ENCODE measurements at regions not wholly inside any gene's neighbourhood (a gene's known extent, or its start where the extent isn't known, plus 50 kb on each side); places are given as distances from the start of the nearest gene placed in this dataset.

GRCh38 chr15:87591042-87591441, 665.5 kb downstream of the NTRK3 start:
- Mint-ChIP-seq H3K36me3 (ENCODE audit: insufficient read depth) (no peaks in the 10 kb centered on the region), H3K9me3 (peaks cover 0 to 2% of the 10 kb centered on the region in 2 donors), H3K4me1 (ENCODE audit: low read depth in 2 of 2) (no peaks in the 10 kb centered on the region), H3K27ac (no peak overlapping the region), H3K27me3 (no peaks in the 10 kb centered on the region), H3K4me3 (no peak overlapping the region)
- ATAC-seq (replicated peaks), result no peak
- DNase-seq, result no peak

- DNase-seq (no peak), ATAC-seq (replicated peaks) (no peak)
- Mint-ChIP-seq H3K4me3 (no peak overlapping the region), H3K9me3 (peaks cover 0 to 4% of the 10 kb centered on the region in 2 donors), H3K4me1 (ENCODE audit: low read depth in 2 of 2) (no peaks in the 10 kb centered on the region), H3K27ac (no peak overlapping the region), H3K36me3 (ENCODE audit: insufficient read depth) (no peaks in the 10 kb centered on the region), H3K27me3 (no peaks in the 10 kb centered on the region)
These were observed 667.4 kb downstream of the NTRK3 start for GRCh38 chr15:87589134-87589533.

- H3K27ac Mint-ChIP-seq, result no peak overlapping the region
- no peak overlapping the region for H3K4me3 Mint-ChIP-seq
- no peaks in the 10 kb centered on the region for H3K4me1 Mint-ChIP-seq (ENCODE audit: low read depth in 2 of 2)
- peaks cover 0 to 2% of the 10 kb centered on the region in 2 donors for H3K9me3 Mint-ChIP-seq
- H3K27me3 Mint-ChIP-seq, result no peaks in the 10 kb centered on the region
- H3K36me3 Mint-ChIP-seq (ENCODE audit: insufficient read depth), result no peaks in the 10 kb centered on the region
- ATAC-seq (replicated peaks) (no peak), DNase-seq (no peak)
These were observed 674.4 kb downstream of the NTRK3 start for GRCh38 chr15:87582169-87582568.

- DNase-seq (no peak), ATAC-seq (replicated peaks) (no peak)
- no peak overlapping the region for H3K27ac Mint-ChIP-seq
- no peak overlapping the region for H3K4me3 Mint-ChIP-seq
- no peaks in the 10 kb centered on the region for H3K9me3 Mint-ChIP-seq
- no peaks in the 10 kb centered on the region for H3K4me1 Mint-ChIP-seq (ENCODE audit: low read depth in 2 of 2)
- H3K36me3 Mint-ChIP-seq (ENCODE audit: insufficient read depth), result no peaks in the 10 kb centered on the region
- no peaks in the 10 kb centered on the region for H3K27me3 Mint-ChIP-seq
These were observed 677.0 kb downstream of the NTRK3 start for GRCh38 chr15:87579537-87579936.

- no peak for DNase-seq
- Mint-ChIP-seq H3K27ac (no peak overlapping the region), H3K4me1 (ENCODE audit: low read depth in 2 of 2) (no peaks in the 10 kb centered on the region), H3K4me3 (no peak overlapping the region), H3K36me3 (ENCODE audit: insufficient read depth) (no peaks in the 10 kb centered on the region), H3K27me3 (no peaks in the 10 kb centered on the region), H3K9me3 (no peaks in the 10 kb centered on the region)
- ATAC-seq (replicated peaks), result no peak
These were observed 677.8 kb downstream of the NTRK3 start for GRCh38 chr15:87578776-87579175.

GRCh38 chr15:87577336-87577735, 679.2 kb downstream of the NTRK3 start:
- no peak for ATAC-seq (replicated peaks)
- no peak for DNase-seq
- no peaks in the 10 kb centered on the region for H3K9me3 Mint-ChIP-seq
- H3K27ac Mint-ChIP-seq, result no peak overlapping the region
- no peaks in the 10 kb centered on the region for H3K36me3 Mint-ChIP-seq (ENCODE audit: insufficient read depth)
- no peaks in the 10 kb centered on the region for H3K27me3 Mint-ChIP-seq
- H3K4me1 Mint-ChIP-seq (ENCODE audit: low read depth in 2 of 2), result no peaks in the 10 kb centered on the region
- H3K4me3 Mint-ChIP-seq, result no peak overlapping the region

GRCh38 chr15:87576486-87577176, 679.9 kb downstream of the NTRK3 start:
- no peak overlapping the region for H3K27ac Mint-ChIP-seq
- H3K4me1 Mint-ChIP-seq (ENCODE audit: low read depth in 2 of 2), result no peaks in the 10 kb centered on the region
- ATAC-seq (replicated peaks) (no peak), DNase-seq (no peak)
- H3K4me3 Mint-ChIP-seq, result no peak overlapping the region
- no peaks in the 10 kb centered on the region for H3K36me3 Mint-ChIP-seq (ENCODE audit: insufficient read depth)
- no peaks in the 10 kb centered on the region for H3K27me3 Mint-ChIP-seq
- no peaks in the 10 kb centered on the region for H3K9me3 Mint-ChIP-seq

GRCh38 chr15:87575896-87576473, 680.6 kb downstream of the NTRK3 start:
- Mint-ChIP-seq H3K9me3 (no peaks in the 10 kb centered on the region), H3K4me1 (ENCODE audit: low read depth in 2 of 2) (no peaks in the 10 kb centered on the region), H3K36me3 (ENCODE audit: insufficient read depth) (no peaks in the 10 kb centered on the region), H3K4me3 (no peak overlapping the region), H3K27me3 (no peaks in the 10 kb centered on the region), H3K27ac (no peak overlapping the region)
- DNase-seq (no peak), ATAC-seq (replicated peaks) (no peak)

GRCh38 chr15:87573534-87573933, 683.0 kb downstream of the NTRK3 start:
- Mint-ChIP-seq H3K4me1 (ENCODE audit: low read depth in 2 of 2) (peaks cover 3 to 9% of the 10 kb centered on the region in 2 donors), H3K27me3 (no peaks in the 10 kb centered on the region), H3K36me3 (ENCODE audit: insufficient read depth) (no peaks in the 10 kb centered on the region), H3K27ac (no peak overlapping the region), H3K4me3 (no peak overlapping the region), H3K9me3 (peaks cover 0 to 1% of the 10 kb centered on the region in 2 donors)
- DNase-seq (no peak), ATAC-seq (replicated peaks) (no peak)

GRCh38 chr15:87573039-87573438, 683.5 kb downstream of the NTRK3 start:
- DNase-seq (no peak), ATAC-seq (replicated peaks) (no peak)
- Mint-ChIP-seq H3K4me3 (no peak overlapping the region), H3K27me3 (no peaks in the 10 kb centered on the region), H3K36me3 (ENCODE audit: insufficient read depth) (no peaks in the 10 kb centered on the region), H3K9me3 (peaks cover 0 to 1% of the 10 kb centered on the region in 2 donors), H3K4me1 (ENCODE audit: low read depth in 2 of 2) (peaks cover 3 to 9% of the 10 kb centered on the region in 2 donors), H3K27ac (no peak overlapping the region)

- H3K9me3 Mint-ChIP-seq, result peaks cover 0 to 1% of the 10 kb centered on the region in 2 donors
- no peak for DNase-seq
- H3K4me3 Mint-ChIP-seq, result no peak overlapping the region
- no peak for ATAC-seq (replicated peaks)
- H3K4me1 Mint-ChIP-seq (ENCODE audit: low read depth in 2 of 2), result peaks cover 3 to 9% of the 10 kb centered on the region in 2 donors
- no peaks in the 10 kb centered on the region for H3K27me3 Mint-ChIP-seq
- no peaks in the 10 kb centered on the region for H3K36me3 Mint-ChIP-seq (ENCODE audit: insufficient read depth)
- H3K27ac Mint-ChIP-seq, result no peak overlapping the region
These were observed 684.1 kb downstream of the NTRK3 start for GRCh38 chr15:87572381-87572910.

GRCh38 chr15:87570206-87570605, 686.3 kb downstream of the NTRK3 start:
- Mint-ChIP-seq H3K27ac (peak overlapping the region in 1 of 2 donors; percentile 14), H3K4me3 (peak overlapping the region; percentile 5 to 12), H3K9me3 (peaks cover 0 to 1% of the 10 kb centered on the region in 2 donors), H3K36me3 (ENCODE audit: insufficient read depth) (no peaks in the 10 kb centered on the region), H3K27me3 (no peaks in the 10 kb centered on the region), H3K4me1 (ENCODE audit: low read depth in 2 of 2) (peaks cover 3 to 9% of the 10 kb centered on the region in 2 donors)
- DNase-seq (no peak), ATAC-seq (replicated peaks) (peak; percentile 22)

- DNase-seq, result no peak
- H3K27me3 Mint-ChIP-seq, result no peaks in the 10 kb centered on the region
- H3K4me3 Mint-ChIP-seq, result peak overlapping the region; percentile 5 to 12
- no peak for ATAC-seq (replicated peaks)
- peaks cover 0 to 1% of the 10 kb centered on the region in 2 donors for H3K9me3 Mint-ChIP-seq
- H3K27ac Mint-ChIP-seq, result no peak overlapping the region
- H3K36me3 Mint-ChIP-seq (ENCODE audit: insufficient read depth), result no peaks in the 10 kb centered on the region
- peaks cover 3 to 9% of the 10 kb centered on the region in 2 donors for H3K4me1 Mint-ChIP-seq (ENCODE audit: low read depth in 2 of 2)
These were observed 687.0 kb downstream of the NTRK3 start for GRCh38 chr15:87569581-87569980.

- no peak for DNase-seq
- no peaks in the 10 kb centered on the region for H3K36me3 Mint-ChIP-seq (ENCODE audit: insufficient read depth)
These were observed 689.0 kb downstream of the NTRK3 start for GRCh38 chr15:87567406-87568030.

More at GRCh38 chr15:87567406-87568030, 689.0 kb downstream of the NTRK3 start:
- no peak for ATAC-seq (replicated peaks)
- H3K9me3 Mint-ChIP-seq, result peaks cover 0 to 1% of the 10 kb centered on the region in 2 donors
- H3K27ac Mint-ChIP-seq, result no peak overlapping the region
- no peaks in the 10 kb centered on the region for H3K27me3 Mint-ChIP-seq
- H3K4me3 Mint-ChIP-seq, result no peak overlapping the region
- H3K4me1 Mint-ChIP-seq (ENCODE audit: low read depth in 2 of 2), result peaks cover 3 to 9% of the 10 kb centered on the region in 2 donors

Data from effector memory CD8-positive, alpha-beta T cell (primary cell).